ENCODE measurements at regions not wholly inside any gene's neighbourhood (a gene's known extent, or its start where the extent isn't known, plus 50 kb on each side); places are given as distances from the start of the nearest gene placed in this dataset.

GRCh38 chr3:177770383-177771230, 573.3 kb upstream of the TBL1XR1 start:
- dilution Hi-C loops (cut with MboI; ENCODE audit: extremely low pct_ligation_motif_present, low sequenced_read_pairs) (no loop called here), intact Hi-C loops (cut with micrococcal nuclease) (no loop called here)
- H3K79me2 ChIP-seq (ENCODE audit: control insufficient read depth, insufficient read depth, low read length), result no peaks in the 10 kb centered on the region
- no peaks in the 10 kb centered on the region for H3K9me1 ChIP-seq (replicated peaks; ENCODE audit: control insufficient read depth, extremely low read depth, insufficient read depth, low read length)
- H4K20me1 ChIP-seq (replicated peaks; ENCODE audit: control insufficient read depth, extremely low read depth, insufficient read depth, low read length), result no peaks in the 10 kb centered on the region
- H2AFZ ChIP-seq (ENCODE audit: low read depth, low read length), result no peak overlapping the region
- H3K4me1 ChIP-seq (ENCODE audit: control insufficient read depth, extremely low read depth, insufficient read depth, low read length), result no peaks in the 10 kb centered on the region
- TF ChIP-seq MYC (IDR thresholded peaks at IDR 0.05; ENCODE audit: low read depth, low read length), result no peak
- TF ChIP-seq, protein P1, sequence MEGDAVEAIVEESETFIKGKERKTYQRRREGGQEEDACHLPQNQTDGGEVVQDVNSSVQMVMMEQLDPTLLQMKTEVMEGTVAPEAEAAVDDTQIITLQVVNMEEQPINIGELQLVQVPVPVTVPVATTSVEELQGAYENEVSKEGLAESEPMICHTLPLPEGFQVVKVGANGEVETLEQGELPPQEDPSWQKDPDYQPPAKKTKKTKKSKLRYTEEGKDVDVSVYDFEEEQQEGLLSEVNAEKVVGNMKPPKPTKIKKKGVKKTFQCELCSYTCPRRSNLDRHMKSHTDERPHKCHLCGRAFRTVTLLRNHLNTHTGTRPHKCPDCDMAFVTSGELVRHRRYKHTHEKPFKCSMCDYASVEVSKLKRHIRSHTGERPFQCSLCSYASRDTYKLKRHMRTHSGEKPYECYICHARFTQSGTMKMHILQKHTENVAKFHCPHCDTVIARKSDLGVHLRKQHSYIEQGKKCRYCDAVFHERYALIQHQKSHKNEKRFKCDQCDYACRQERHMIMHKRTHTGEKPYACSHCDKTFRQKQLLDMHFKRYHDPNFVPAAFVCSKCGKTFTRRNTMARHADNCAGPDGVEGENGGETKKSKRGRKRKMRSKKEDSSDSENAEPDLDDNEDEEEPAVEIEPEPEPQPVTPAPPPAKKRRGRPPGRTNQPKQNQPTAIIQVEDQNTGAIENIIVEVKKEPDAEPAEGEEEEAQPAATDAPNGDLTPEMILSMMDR (IDR thresholded peaks at IDR 0.05; ENCODE audit: extremely low read depth in 1 of 2, insufficient read depth in 1 of 2, low read depth in 1 of 2, low read length in 2 of 2), result no peak
- TF ChIP-seq, protein P2, sequence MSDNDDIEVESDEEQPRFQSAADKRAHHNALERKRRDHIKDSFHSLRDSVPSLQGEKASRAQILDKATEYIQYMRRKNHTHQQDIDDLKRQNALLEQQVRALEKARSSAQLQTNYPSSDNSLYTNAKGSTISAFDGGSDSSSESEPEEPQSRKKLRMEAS (IDR thresholded peaks at IDR 0.05; ENCODE audit: insufficient read depth, insufficient read length), result no peak
- TF ChIP-seq POLR2A (IDR thresholded peaks at IDR 0.05; ENCODE audit: low read depth, low read length), result no peak
- TF ChIP-seq GATA2 (IDR thresholded peaks at IDR 0.05; ENCODE audit: insufficient read depth, insufficient read length, low read depth, low read length), result no peak
- TF ChIP-seq POLR2AphosphoS5 (IDR thresholded peaks at IDR 0.05; ENCODE audit: insufficient read depth, low read depth, low read length), result no peak
- no peak for TF ChIP-seq JUN (IDR thresholded peaks at IDR 0.05; ENCODE audit: borderline replicate concordance, insufficient read depth, insufficient read length, low read depth)
- TF ChIP-seq EZH2 (IDR thresholded peaks at IDR 0.05; ENCODE audit: borderline replicate concordance, low read depth, low read length, severe bottlenecking), result no peak
- no peak for TF ChIP-seq FOS (IDR thresholded peaks at IDR 0.05; ENCODE audit: borderline replicate concordance, insufficient read depth, low read length)
- no peak overlapping the region for H3K9ac ChIP-seq (replicated peaks; ENCODE audit: extremely low read depth, insufficient read depth, low read length)
- H3K27me3 ChIP-seq (ENCODE audit: control insufficient read depth in 2 of 2, insufficient read depth in 2 of 2, low read length in 2 of 2), result no peaks in the 10 kb centered on the region
- H3K4me3 ChIP-seq (replicated peaks in 1 of 3; ENCODE audit: insufficient read depth in 1 of 3, low read depth in 1 of 3, low read length in 3 of 3), result no peak overlapping the region
- FAIRE-seq, result no peak
- no peak overlapping the region for H3K27ac ChIP-seq (ENCODE audit: insufficient read depth, low read depth, low read length)
- BruUV-seq (replicated peaks), result no TSS peak
- ChIA-PET CTCF (no interaction called here), POLR2A (no interaction called here)
- H3K4me2 ChIP-seq (ENCODE audit: insufficient read depth, low read length), result no peak overlapping the region
- no peaks in the 10 kb centered on the region for H3K9me3 ChIP-seq (replicated peaks; ENCODE audit: control insufficient read depth, insufficient read depth, low read length)
- H3K36me3 ChIP-seq (ENCODE audit: control insufficient read depth in 2 of 2, extremely low read depth in 1 of 2, insufficient read depth in 2 of 2, low read length in 2 of 2), result no peaks in the 10 kb centered on the region
- DNase-seq (ENCODE audit: low read depth, low spot score), result no peak
